Common myeloid progenitor, CD34-positive (primary cell): ENCODE measurements at regions not wholly inside any gene's neighbourhood (a gene's known extent, or its start where the extent isn't known, plus 50 kb on each side); places are given as distances from the start of the nearest gene placed in this dataset.

ENCODE experiments used
- CTCF ChIA-PET: fragments of 350-600 bp; sonication (Branson Sonifier 250); formaldehyde crosslinking; loops from one replicate; lab custom pipeline; 2021; ENCODE audit warnings: antibody characterized with exemption; lab: Charles Lee
- POLR2A ChIA-PET: fragments of 350-600 bp; sonication (Branson Sonifier 250); formaldehyde crosslinking; loops from one replicate; lab custom pipeline; 2021; ENCODE audit warnings: antibody characterized with exemption; lab: Charles Lee
- DNase-seq, 3 donors: peaks; one replicate each; pipeline versions ENCODE4 v3.0.0 to v3.0.0-alpha.2; 2013
- H3K27ac ChIP-seq, 2 experiments: 1 replicate in 1 of 2; 2 replicates in 1 of 2; pipeline ENCODE4 v1.7.0; 2013; ENCODE audit warnings: inconsistent platforms in 2 of 2, low read length in 2 of 2, mild to moderate bottlenecking in 2 of 2, low read depth in 1 of 2, moderate library complexity in 1 of 2; ENCODE audit not compliant: severe bottlenecking in 2 of 2, insufficient read depth in 1 of 2, poor library complexity in 1 of 2
- H3K27me3 ChIP-seq, 5 experiments: replicated peaks in 2 of 5; 1 replicate in 3 of 5; 2 replicates in 2 of 5; pipeline versions ENCODE4 v1.6.1 to v1.7.0; 2013; ENCODE audit warnings: low read length in 4 of 5, mild to moderate bottlenecking in 2 of 5, moderate library complexity in 2 of 5, inconsistent platforms in 1 of 5; ENCODE audit not compliant: insufficient read depth in 5 of 5, control insufficient read depth in 4 of 5
- H3K36me3 ChIP-seq, 4 experiments: 1 replicate in 2 of 4; 2 replicates in 2 of 4; pipeline versions ENCODE4 v1.6.1 to v1.7.0; 2013; ENCODE audit warnings: low read length in 3 of 4, control low read depth in 1 of 4, mild to moderate bottlenecking in 1 of 4; ENCODE audit not compliant: control insufficient read depth in 4 of 4, insufficient read depth in 4 of 4
- H3K4me1 ChIP-seq, 4 experiments: 1 replicate in 3 of 4; 2 replicates in 1 of 4; pipeline versions ENCODE4 v1.6.1 to v1.7.1; 2013; ENCODE audit warnings: low read length in 3 of 4, mild to moderate bottlenecking in 3 of 4, control low read depth in 1 of 4, inconsistent platforms in 1 of 4, moderate library complexity in 1 of 4; ENCODE audit not compliant: control insufficient read depth in 4 of 4, insufficient read depth in 4 of 4; ENCODE audit errors: control extremely low read depth in 1 of 4
- H3K4me3 ChIP-seq, 7 experiments: 1 replicate in 4 of 7; 2 replicates in 3 of 7; pipeline versions ENCODE4 v1.5.1 to v1.7.0; 2013; ENCODE audit warnings: mild to moderate bottlenecking in 7 of 7, low read length in 6 of 7, moderate library complexity in 6 of 7, inconsistent platforms in 2 of 7, low read depth in 2 of 7, control low read depth in 1 of 7; ENCODE audit not compliant: insufficient read depth in 4 of 7, control insufficient read depth in 1 of 7; ENCODE audit errors: extremely low read depth in 1 of 7
- H3K9me3 ChIP-seq, 5 experiments: 1 replicate in 4 of 5; 2 replicates in 1 of 5; pipeline versions ENCODE4 v1.6.1 to v1.7.1; 2013; ENCODE audit warnings: low read length in 4 of 5, mild to moderate bottlenecking in 2 of 5, inconsistent platforms in 1 of 5, low read depth in 1 of 5, moderate library complexity in 1 of 5; ENCODE audit not compliant: control insufficient read depth in 4 of 5, insufficient read depth in 2 of 5; ENCODE audit errors: control extremely low read depth in 1 of 5
- WGBS: methylation state at CpG from one replicate; pipeline ENCODE4 v1.1.5; 2013; ENCODE audit not compliant: insufficient coverage; 5-methylcytosine and 5-hydroxymethylcytosine counted together

GRCh38 chr13:74596691-74597090 is 462.5 kb upstream of the KLF12 start:
- H3K36me3 ChIP-seq, result no peaks in the 10 kb centered on the region
- no peak overlapping the region for H3K4me3 ChIP-seq
- no peaks in the 10 kb centered on the region for H3K4me1 ChIP-seq
- WGBS, result 83% methylated on average over 3 of the region's 5 CpGs
- ChIA-PET CTCF (interaction anchor here (1.2 kb wide), 1 partner anchor 11 kb away, joined by 3 read pairs; no protein-coding TSS in a partner anchor), POLR2A (no interaction called here)
- H3K27ac ChIP-seq, result no peak overlapping the region
- H3K9me3 ChIP-seq, result peaks cover 0 to 2% (median 1%) of the 10 kb centered on the region in 5 experiments
- H3K27me3 ChIP-seq, result peaks cover 0 to 2% (median 0%) of the 10 kb centered on the region in 5 experiments
- DNase-seq, result no peak

DNA sequence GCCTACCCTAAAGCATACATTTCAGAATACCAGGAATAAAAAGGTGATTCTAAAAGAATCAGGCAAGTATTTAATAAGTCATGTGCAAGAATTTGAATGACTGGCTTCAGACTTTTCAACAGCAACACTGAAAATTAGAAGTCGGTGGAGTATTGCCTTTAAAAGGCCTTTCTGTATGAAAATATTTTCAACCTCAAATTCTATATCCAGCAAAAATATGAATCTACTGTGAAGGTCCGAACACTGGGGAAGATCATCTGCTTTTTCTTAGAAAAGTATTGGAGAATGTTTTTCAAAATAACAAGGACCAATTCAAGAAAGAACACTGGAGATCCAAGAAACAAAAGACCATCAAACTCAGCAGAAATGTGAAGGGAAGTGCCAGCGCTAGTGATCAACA is 459.5 kb upstream of the KLF12 start:
- peaks cover 0 to 3% (median 2%) of the 10 kb centered on the region in 5 experiments for H3K9me3 ChIP-seq
- H3K36me3 ChIP-seq, result no peaks in the 10 kb centered on the region
- POLR2A ChIA-PET, result no interaction called here
- no peak overlapping the region for H3K4me3 ChIP-seq
- WGBS, result no CpG with 5 or more reads among the region's 3 CpGs
- no peak overlapping the region for H3K27ac ChIP-seq
- DNase-seq, result no peak
- CTCF ChIA-PET, result no interaction called here
- peaks cover 0 to 2% (median 0%) of the 10 kb centered on the region in 5 experiments for H3K27me3 ChIP-seq
- H3K4me1 ChIP-seq, result no peaks in the 10 kb centered on the region

DNA sequence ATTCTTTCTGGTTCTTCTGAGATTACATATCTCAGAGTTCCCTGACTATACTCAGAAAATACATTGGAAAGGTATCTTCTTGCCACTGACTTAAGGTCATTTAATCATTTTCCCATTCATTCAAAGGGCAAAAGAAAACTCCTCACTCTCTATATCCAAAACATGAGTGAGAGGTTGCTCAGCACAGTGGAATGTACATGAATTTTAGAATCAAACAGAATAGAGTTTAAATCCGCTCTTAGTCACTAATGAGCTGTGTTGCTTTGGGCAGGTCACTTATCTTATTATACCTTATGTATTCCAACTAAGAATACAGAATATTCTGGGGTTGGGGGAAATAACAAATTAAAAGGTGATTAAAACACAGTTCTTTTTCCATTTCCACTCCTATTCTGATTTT is 452.6 kb upstream of the KLF12 start:
- Histone ChIP-seq H3K4me1 (no peaks in the 10 kb centered on the region), H3K36me3 (no peaks in the 10 kb centered on the region), H3K9me3 (peaks cover 0 to 1% (median 0%) of the 10 kb centered on the region in 5 experiments), H3K4me3 (no peak overlapping the region), H3K27ac (no peak overlapping the region), H3K27me3 (no peaks in the 10 kb centered on the region)
- no CpG with 5 or more reads among the region's 1 CpG for WGBS
- no peak for DNase-seq
- POLR2A ChIA-PET, result no interaction called here
- CTCF ChIA-PET, result no interaction called here

DNA sequence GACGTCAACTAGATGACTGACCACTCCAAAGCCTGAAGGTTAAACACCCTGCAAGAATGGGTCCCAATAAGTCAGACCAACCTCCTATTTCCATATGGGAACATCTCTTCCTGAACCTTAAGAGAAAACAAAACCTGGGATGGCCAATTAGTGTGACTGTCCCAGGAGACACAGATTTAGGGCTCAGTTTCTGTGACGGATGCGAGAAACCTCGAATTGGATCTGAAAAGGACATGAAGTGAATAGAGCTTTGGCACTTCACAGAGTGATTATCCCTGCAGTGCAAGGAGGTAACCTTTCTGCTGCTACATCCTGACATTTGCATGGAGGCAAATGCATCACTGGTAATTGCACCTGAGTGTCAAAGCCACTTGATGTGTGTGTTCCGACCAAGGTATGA is 442.2 kb upstream of the KLF12 start:
- 63% methylated on average over 5 of the region's 5 CpGs for WGBS
- Histone ChIP-seq H3K27ac (no peak overlapping the region), H3K9me3 (no peaks in the 10 kb centered on the region), H3K4me3 (peak overlapping the region in 1 of 7 experiments; percentile 64), H3K36me3 (no peaks in the 10 kb centered on the region), H3K27me3 (peaks cover 4 to 20% (median 16%) of the 10 kb centered on the region in 5 experiments), H3K4me1 (peaks cover 0 to 15% (median 7%) of the 10 kb centered on the region in 4 experiments)
- CTCF ChIA-PET, result no interaction called here
- POLR2A ChIA-PET, result no interaction called here
- DNase-seq, result peak in 1 of 3 donors; percentile 2

GRCh38 chr13:74575729-74576125 is 441.5 kb upstream of the KLF12 start:
- Histone ChIP-seq H3K36me3 (no peaks in the 10 kb centered on the region), H3K27me3 (peaks cover 4 to 20% (median 16%) of the 10 kb centered on the region in 5 experiments), H3K27ac (no peak overlapping the region), H3K9me3 (no peaks in the 10 kb centered on the region), H3K4me1 (peaks cover 0 to 15% (median 7%) of the 10 kb centered on the region in 4 experiments), H3K4me3 (peak overlapping the region in 5 of 7 experiments; percentile 33 to 64 (median 41))
- peak; percentile 80 to 89 (median 82) for DNase-seq
- CTCF ChIA-PET, result no interaction called here
- POLR2A ChIA-PET, result no interaction called here
- WGBS, result 0% methylated on average over 21 of the region's 29 CpGs

DNA sequence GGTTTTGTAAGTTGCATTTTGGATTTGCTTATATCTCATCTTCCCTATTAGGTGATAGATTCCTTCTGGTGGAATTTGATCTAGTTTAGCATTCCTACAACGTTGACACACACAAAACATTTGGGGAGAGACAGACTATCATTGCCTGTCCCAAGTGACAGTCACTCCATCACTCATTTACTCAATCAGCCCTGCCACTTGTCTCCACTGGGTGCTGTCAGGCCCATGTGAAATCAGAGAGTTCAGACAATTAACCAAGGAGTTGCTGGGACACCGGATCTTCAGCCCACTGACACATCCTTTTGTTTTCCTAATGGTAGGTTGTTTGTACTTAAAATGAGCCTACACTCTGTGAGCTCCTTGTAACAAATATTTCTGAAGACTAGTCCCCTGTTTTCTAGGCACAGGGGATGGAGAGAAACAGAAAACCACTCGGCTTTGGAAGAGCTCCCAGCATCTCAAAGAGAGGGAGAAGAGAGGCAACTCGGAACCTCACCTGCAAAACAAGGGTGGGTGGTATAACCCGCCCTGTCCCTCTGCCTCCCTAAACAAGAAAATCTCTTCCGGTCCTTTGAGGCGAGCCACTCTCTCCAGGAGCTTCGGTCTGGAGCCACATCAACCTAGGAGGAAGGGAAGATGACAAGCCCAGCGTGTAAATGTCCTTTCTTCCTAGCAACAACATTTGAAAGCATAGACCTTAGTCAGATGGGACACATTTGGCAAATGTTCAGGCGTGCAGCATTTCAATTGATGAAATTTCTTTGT is 440.9 kb upstream of the KLF12 start:
- Histone ChIP-seq H3K4me3 (peak overlapping the region in 5 of 7 experiments; percentile 32 to 64 (median 41)), H3K27me3 (peaks cover 4 to 20% (median 16%) of the 10 kb centered on the region in 5 experiments), H3K9me3 (no peaks in the 10 kb centered on the region), H3K27ac (no peak overlapping the region), H3K4me1 (peaks cover 0 to 15% (median 7%) of the 10 kb centered on the region in 4 experiments), H3K36me3 (no peaks in the 10 kb centered on the region)
- no peak for DNase-seq
- CTCF ChIA-PET, result no interaction called here
- WGBS, result 21% methylated on average over 7 of the region's 10 CpGs
- POLR2A ChIA-PET, result interaction anchor here (0.6 kb wide), 1 partner anchor 150 kb away, joined by 3 read pairs; no protein-coding TSS in a partner anchor

GRCh38 chr13:74573654-74574053 is 439.4 kb upstream of the KLF12 start:
- Histone ChIP-seq H3K4me3 (no peak overlapping the region), H3K9me3 (no peaks in the 10 kb centered on the region), H3K27me3 (peaks cover 4 to 19% (median 16%) of the 10 kb centered on the region in 5 experiments), H3K27ac (no peak overlapping the region), H3K4me1 (peaks cover 0 to 15% (median 7%) of the 10 kb centered on the region in 4 experiments), H3K36me3 (no peaks in the 10 kb centered on the region)
- ChIA-PET CTCF (interaction anchor here (0.8 kb wide), 1 partner anchor 8 kb away, joined by 4 read pairs; no protein-coding TSS in a partner anchor), POLR2A (no interaction called here)
- DNase-seq, result peak in 2 of 3 donors; percentile 11 to 25
- WGBS, result 90% methylated on average over 2 of the region's 7 CpGs
